ENCODE measurements at regions not wholly inside any gene's neighbourhood (a gene's known extent, or its start where the extent isn't known, plus 50 kb on each side); places are given as distances from the start of the nearest gene placed in this dataset.

- TF ChIP-seq POLR2AphosphoS5 (IDR thresholded peaks at IDR 0.05) (no peak), CTCF (IDR thresholded peaks at IDR 0.05) (no peak), POLR2A (IDR thresholded peaks at IDR 0.05) (no peak)
These were observed 174.5 kb downstream of the PLPPR4 start for GRCh38 chr1:99438656-99439230.
